ENCODE measurements at regions not wholly inside any gene's neighbourhood (a gene's known extent, or its start where the extent isn't known, plus 50 kb on each side); places are given as distances from the start of the nearest gene placed in this dataset.

- Mint-ChIP-seq H3K4me1 (peaks cover 13% of the 10 kb centered on the region), H3K4me3 (no peak overlapping the region), H3K27me3 (ENCODE audit: low read depth) (no peaks in the 10 kb centered on the region), H3K27ac (no peak overlapping the region), H3K36me3 (ENCODE audit: low read depth) (no peaks in the 10 kb centered on the region), H3K9me3 (no peaks in the 10 kb centered on the region)
- TF ChIP-seq, protein P1, sequence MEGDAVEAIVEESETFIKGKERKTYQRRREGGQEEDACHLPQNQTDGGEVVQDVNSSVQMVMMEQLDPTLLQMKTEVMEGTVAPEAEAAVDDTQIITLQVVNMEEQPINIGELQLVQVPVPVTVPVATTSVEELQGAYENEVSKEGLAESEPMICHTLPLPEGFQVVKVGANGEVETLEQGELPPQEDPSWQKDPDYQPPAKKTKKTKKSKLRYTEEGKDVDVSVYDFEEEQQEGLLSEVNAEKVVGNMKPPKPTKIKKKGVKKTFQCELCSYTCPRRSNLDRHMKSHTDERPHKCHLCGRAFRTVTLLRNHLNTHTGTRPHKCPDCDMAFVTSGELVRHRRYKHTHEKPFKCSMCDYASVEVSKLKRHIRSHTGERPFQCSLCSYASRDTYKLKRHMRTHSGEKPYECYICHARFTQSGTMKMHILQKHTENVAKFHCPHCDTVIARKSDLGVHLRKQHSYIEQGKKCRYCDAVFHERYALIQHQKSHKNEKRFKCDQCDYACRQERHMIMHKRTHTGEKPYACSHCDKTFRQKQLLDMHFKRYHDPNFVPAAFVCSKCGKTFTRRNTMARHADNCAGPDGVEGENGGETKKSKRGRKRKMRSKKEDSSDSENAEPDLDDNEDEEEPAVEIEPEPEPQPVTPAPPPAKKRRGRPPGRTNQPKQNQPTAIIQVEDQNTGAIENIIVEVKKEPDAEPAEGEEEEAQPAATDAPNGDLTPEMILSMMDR (IDR thresholded peaks at IDR 0.05; ENCODE audit: unreplicated experiment in 3 of 3), result no peak
Observed at GRCh38 chr12:28083840-28084678, 106.2 kb upstream of the CCDC91 start.

GRCh38 chr12:28086521-28087155 is 103.6 kb upstream of the CCDC91 start:
- no peak overlapping the region for H3K4me3 Mint-ChIP-seq
- H3K4me1 Mint-ChIP-seq, result peaks cover 28% of the 10 kb centered on the region
- H3K27me3 Mint-ChIP-seq (ENCODE audit: low read depth), result no peaks in the 10 kb centered on the region
- no peaks in the 10 kb centered on the region for H3K9me3 Mint-ChIP-seq
- TF ChIP-seq, protein P1 (IDR thresholded peaks at IDR 0.05; ENCODE audit: unreplicated experiment in 3 of 3), result no peak
- H3K27ac Mint-ChIP-seq, result no peak overlapping the region
- no peaks in the 10 kb centered on the region for H3K36me3 Mint-ChIP-seq (ENCODE audit: low read depth)

GRCh38 chr12:28088566-28089272 is 101.5 kb upstream of the CCDC91 start:
- Mint-ChIP-seq H3K36me3 (ENCODE audit: low read depth) (no peaks in the 10 kb centered on the region), H3K27ac (peak overlapping the region in 1 of 3 experiments; percentile 39), H3K9me3 (no peaks in the 10 kb centered on the region), H3K27me3 (ENCODE audit: low read depth) (no peaks in the 10 kb centered on the region), H3K4me3 (no peak overlapping the region), H3K4me1 (peaks cover 28% of the 10 kb centered on the region)
- TF ChIP-seq, protein P1 (IDR thresholded peaks at IDR 0.05; ENCODE audit: unreplicated experiment in 3 of 3), result no peak

GRCh38 chr12:28089338-28089737 is 100.9 kb upstream of the CCDC91 start:
- Mint-ChIP-seq H3K9me3 (no peaks in the 10 kb centered on the region), H3K27ac (no peak overlapping the region), H3K27me3 (ENCODE audit: low read depth) (no peaks in the 10 kb centered on the region), H3K36me3 (ENCODE audit: low read depth) (no peaks in the 10 kb centered on the region), H3K4me1 (peaks cover 28% of the 10 kb centered on the region), H3K4me3 (no peak overlapping the region)
- TF ChIP-seq, protein P1 (IDR thresholded peaks at IDR 0.05; ENCODE audit: unreplicated experiment in 3 of 3), result no peak

DNA sequence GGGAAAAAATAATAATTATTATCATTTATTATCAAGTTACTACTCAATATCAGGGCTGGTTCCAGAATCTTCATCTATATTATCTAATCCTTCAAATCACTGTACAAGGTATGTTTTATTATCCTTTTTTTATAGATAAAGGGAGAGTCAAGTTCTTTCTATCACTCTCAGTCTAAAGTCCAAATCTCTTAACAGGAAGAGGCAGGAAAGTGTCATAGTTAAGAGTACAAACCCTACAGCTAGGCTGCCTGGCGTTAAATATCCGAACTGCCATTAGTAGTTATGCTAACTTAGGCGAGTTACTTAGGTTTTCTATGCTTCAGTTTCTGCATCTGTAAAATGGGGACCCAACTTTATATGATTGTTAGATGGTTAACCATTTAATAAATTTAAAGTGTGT is 99.4 kb upstream of the CCDC91 start:
- TF ChIP-seq, protein P1 (IDR thresholded peaks at IDR 0.05; ENCODE audit: unreplicated experiment in 3 of 3), result no peak
- H3K4me1 Mint-ChIP-seq, result peaks cover 28% of the 10 kb centered on the region
- H3K4me3 Mint-ChIP-seq, result no peak overlapping the region
- H3K9me3 Mint-ChIP-seq, result no peaks in the 10 kb centered on the region
- no peaks in the 10 kb centered on the region for H3K36me3 Mint-ChIP-seq (ENCODE audit: low read depth)
- no peak overlapping the region for H3K27ac Mint-ChIP-seq
- H3K27me3 Mint-ChIP-seq (ENCODE audit: low read depth), result no peaks in the 10 kb centered on the region

Data from nephron (organoid).